ENCODE measurements at regions not wholly inside any gene's neighbourhood (a gene's known extent, or its start where the extent isn't known, plus 50 kb on each side); places are given as distances from the start of the nearest gene placed in this dataset.

GRCh38 chr16:61237884-61238485, 798.3 kb downstream of the CDH8 start:
- TF ChIP-seq EP300 (IDR thresholded peaks at IDR 0.05; ENCODE audit: borderline replicate concordance) (no peak), TAF1 (IDR thresholded peaks at IDR 0.05; ENCODE audit: low read depth) (no peak), CEBPB (IDR thresholded peaks at IDR 0.05) (no peak), YY1 (IDR thresholded peaks at IDR 0.05; ENCODE audit: low read depth) (no peak), FOXM1 (IDR thresholded peaks at IDR 0.05; ENCODE audit: borderline replicate concordance, low read depth) (no peak), CREB1 (IDR thresholded peaks at IDR 0.05; ENCODE audit: low read depth) (no peak), NFIC (IDR thresholded peaks at IDR 0.05) (no peak), REST (IDR thresholded peaks at IDR 0.05; ENCODE audit: low read depth) (no peak), RAD21 (IDR thresholded peaks at IDR 0.05; ENCODE audit: low read depth) (no peak), USF1 (IDR thresholded peaks at IDR 0.05) (no peak), EGR1 (IDR thresholded peaks at IDR 0.05) (no peak), ZBTB7A (IDR thresholded peaks at IDR 0.05; ENCODE audit: low read depth) (no peak), MAX (IDR thresholded peaks at IDR 0.05) (no peak), TCF12 (IDR thresholded peaks at IDR 0.05; ENCODE audit: low read depth) (no peak), TEAD4 (IDR thresholded peaks at IDR 0.05) (no peak)

GRCh38 chr16:61233713-61234112, 802.5 kb downstream of the CDH8 start:
- no peak for TF ChIP-seq USF1 (IDR thresholded peaks at IDR 0.05)
- TF ChIP-seq CREB1 (IDR thresholded peaks at IDR 0.05; ENCODE audit: low read depth) = no peak
- TF ChIP-seq FOXM1 (IDR thresholded peaks at IDR 0.05; ENCODE audit: borderline replicate concordance, low read depth) = no peak
- TF ChIP-seq ZBTB7A (IDR thresholded peaks at IDR 0.05; ENCODE audit: low read depth) = no peak
- TF ChIP-seq TEAD4 (IDR thresholded peaks at IDR 0.05) = no peak
- TF ChIP-seq TAF1 (IDR thresholded peaks at IDR 0.05; ENCODE audit: low read depth) = no peak
- no peak for TF ChIP-seq REST (IDR thresholded peaks at IDR 0.05; ENCODE audit: low read depth)

- TF ChIP-seq YY1 (IDR thresholded peaks at IDR 0.05; ENCODE audit: low read depth) = no peak
- TF ChIP-seq MAX (IDR thresholded peaks at IDR 0.05) = no peak
- no peak for TF ChIP-seq TCF12 (IDR thresholded peaks at IDR 0.05; ENCODE audit: low read depth)
- TF ChIP-seq EP300 (IDR thresholded peaks at IDR 0.05; ENCODE audit: borderline replicate concordance) = no peak
- TF ChIP-seq TEAD4 (IDR thresholded peaks at IDR 0.05) = no peak
- TF ChIP-seq TAF1 (IDR thresholded peaks at IDR 0.05; ENCODE audit: low read depth) = no peak
- TF ChIP-seq NFIC (IDR thresholded peaks at IDR 0.05) = no peak
- no peak for TF ChIP-seq EGR1 (IDR thresholded peaks at IDR 0.05)
- TF ChIP-seq USF1 (IDR thresholded peaks at IDR 0.05) = no peak
- TF ChIP-seq CEBPB (IDR thresholded peaks at IDR 0.05) = no peak
- no peak for TF ChIP-seq ZBTB7A (IDR thresholded peaks at IDR 0.05; ENCODE audit: low read depth)
- no peak for TF ChIP-seq REST (IDR thresholded peaks at IDR 0.05; ENCODE audit: low read depth)
- no peak for TF ChIP-seq RAD21 (IDR thresholded peaks at IDR 0.05; ENCODE audit: low read depth)
- TF ChIP-seq CREB1 (IDR thresholded peaks at IDR 0.05; ENCODE audit: low read depth) = no peak
- no peak for TF ChIP-seq FOXM1 (IDR thresholded peaks at IDR 0.05; ENCODE audit: borderline replicate concordance, low read depth)
Measured at GRCh38 chr16:61228371-61228770, 807.9 kb downstream of the CDH8 start.

GRCh38 chr16:61215605-61216004, 820.6 kb downstream of the CDH8 start:
- TF ChIP-seq EGR1 (IDR thresholded peaks at IDR 0.05) = no peak
